BLaER1 treated with 17β-estradiol and CSF1 and Interleukin-3, amounts not matched to agents 10 nM and 100 nM (cell line): ENCODE measurements at regions not wholly inside any gene's neighbourhood (a gene's known extent, or its start where the extent isn't known, plus 50 kb on each side); places are given as distances from the start of the nearest gene placed in this dataset.

Experiments
- H3K27ac ChIP-seq, 11 experiments: shearing (Covaris generic); formaldehyde crosslinking; 2 replicates each; pipeline ENCODE4 v1.8.1; 2022
- H3K27me3 ChIP-seq, 11 experiments: shearing (Covaris generic); formaldehyde crosslinking; 2 replicates each; pipeline ENCODE4 v1.8.1; 2022
- H3K36me3 ChIP-seq, 11 experiments: shearing (Covaris generic); formaldehyde crosslinking; 2 replicates each; pipeline ENCODE4 v1.8.1; 2022
- H3K4me1 ChIP-seq, 10 experiments: shearing (Covaris generic); formaldehyde crosslinking; 2 replicates each; pipeline ENCODE4 v1.8.1; 2022
- H3K4me2 ChIP-seq, 11 experiments: shearing (Covaris generic); formaldehyde crosslinking; 2 replicates each; pipeline ENCODE4 v1.8.1; 2022
- H3K4me3 ChIP-seq, 10 experiments: shearing (Covaris generic); formaldehyde crosslinking; 2 replicates each; pipeline ENCODE4 v1.8.1; 2022
- H3K9ac ChIP-seq, 11 experiments: shearing (Covaris generic); formaldehyde crosslinking; 2 replicates each; pipeline ENCODE4 v1.8.1; 2022
- H3K9me3 ChIP-seq, 11 experiments: shearing (Covaris generic); formaldehyde crosslinking; replicated peaks in 1 of 11; 2 replicates each; pipeline ENCODE4 v1.8.1; 2022
- H4K20me1 ChIP-seq, 11 experiments: shearing (Covaris generic); formaldehyde crosslinking; 2 replicates each; pipeline ENCODE4 v1.8.1; 2022
- Cebpa-rat ChIP-seq, 11 experiments: shearing (Covaris generic); IDR thresholded peaks; 2 replicates each; pipeline ENCODE4 v1.8.1; 2022

DNA sequence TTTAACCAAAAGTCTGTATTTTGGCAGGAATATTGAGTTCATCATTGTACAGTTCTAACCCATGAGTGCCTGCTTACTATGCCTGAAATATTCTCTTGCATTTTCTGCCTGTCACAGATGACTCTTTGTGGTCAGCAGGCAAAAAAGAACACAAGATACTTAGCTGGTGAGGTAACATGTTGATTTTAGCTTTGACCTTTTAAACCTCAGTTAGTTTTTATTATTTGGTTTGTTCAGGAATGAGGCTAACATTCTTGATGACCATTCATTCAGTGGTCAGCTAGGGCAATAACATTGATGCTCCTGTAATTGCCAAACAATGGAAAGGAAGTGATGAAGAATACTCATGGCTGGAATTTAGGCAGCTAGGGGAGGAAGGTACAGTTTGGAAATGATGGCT, 491.2 kb downstream of the PIK3C3 start:
- Histone ChIP-seq H3K27me3 (no peaks in the 10 kb centered on the region), H3K9me3 (peaks cover 29 to 34% (median 32%) of the 10 kb centered on the region in 11 experiments), H3K4me1 (no peaks in the 10 kb centered on the region), H3K4me2 (no peak overlapping the region), H4K20me1 (no peaks in the 10 kb centered on the region), H3K36me3 (no peaks in the 10 kb centered on the region; a peak in 1 of 22 replicates), H3K27ac (no peak overlapping the region), H3K4me3 (no peak overlapping the region), H3K9ac (no peak overlapping the region)
- no peak for TF ChIP-seq Cebpa-rat (IDR thresholded peaks at IDR 0.05)

DNA sequence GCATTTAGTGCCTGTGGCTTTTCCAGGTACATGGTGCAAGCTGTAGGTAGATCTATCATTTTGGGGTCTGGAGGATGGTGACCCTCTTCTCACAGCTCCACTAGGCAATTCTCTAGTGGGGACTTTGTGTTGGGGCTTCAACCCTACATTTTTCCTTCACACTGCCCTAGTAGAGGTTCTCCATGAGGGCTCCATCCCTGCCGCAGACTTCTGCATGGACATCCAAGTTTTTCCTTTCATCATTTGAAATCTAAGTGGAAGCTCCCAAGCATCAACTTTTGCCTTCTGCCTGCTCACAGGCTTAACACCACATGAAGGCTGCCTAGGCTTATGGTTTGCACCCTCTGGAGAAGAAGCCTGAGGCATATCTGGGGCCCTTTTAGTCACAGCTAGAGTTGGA, 492.7 kb downstream of the PIK3C3 start:
- H3K27me3 ChIP-seq = no peaks in the 10 kb centered on the region
- no peaks in the 10 kb centered on the region; a peak in 1 of 22 replicates for H3K36me3 ChIP-seq
- H4K20me1 ChIP-seq = no peaks in the 10 kb centered on the region
- no peak overlapping the region for H3K9ac ChIP-seq
- 0 out of 20 replicates have a peak overlapping the region, but pooled peaks of 2 of the 10 experiments have one; percentile 5 to 6 for H3K4me3 ChIP-seq
- TF ChIP-seq Cebpa-rat (IDR thresholded peaks at IDR 0.05) = no peak
- no peaks in the 10 kb centered on the region for H3K4me1 ChIP-seq
- no peak overlapping the region for H3K4me2 ChIP-seq
- H3K27ac ChIP-seq = no peak overlapping the region
- peaks cover 29 to 34% (median 32%) of the 10 kb centered on the region in 11 experiments for H3K9me3 ChIP-seq

DNA sequence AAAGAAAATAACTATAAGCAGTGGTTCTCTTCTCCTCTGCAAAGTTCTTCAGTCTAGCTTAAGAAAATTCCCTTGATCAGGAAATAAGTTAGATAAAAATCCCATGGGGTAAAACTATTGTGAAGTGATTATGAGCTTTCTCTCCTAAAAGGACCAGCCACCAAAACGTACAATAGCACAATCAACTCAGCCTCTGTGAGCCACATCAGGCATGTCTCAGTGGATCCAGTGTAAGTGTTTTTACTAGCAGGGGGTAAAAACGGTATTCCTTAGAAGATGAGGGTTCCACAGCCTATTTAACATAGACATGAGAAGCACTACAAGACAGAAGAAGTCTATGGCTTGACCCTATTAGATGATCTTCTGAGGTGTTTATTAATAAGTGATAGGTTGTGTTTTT, 503.2 kb downstream of the PIK3C3 start:
- Histone ChIP-seq H3K36me3 (no peaks in the 10 kb centered on the region), H3K4me2 (no peak overlapping the region), H3K27ac (no peak overlapping the region), H3K9ac (no peak overlapping the region), H3K4me1 (no peaks in the 10 kb centered on the region), H3K27me3 (no peaks in the 10 kb centered on the region), H3K4me3 (no peak overlapping the region), H3K9me3 (no peaks in the 10 kb centered on the region), H4K20me1 (no peaks in the 10 kb centered on the region)
- TF ChIP-seq Cebpa-rat (IDR thresholded peaks at IDR 0.05) = no peak

DNA sequence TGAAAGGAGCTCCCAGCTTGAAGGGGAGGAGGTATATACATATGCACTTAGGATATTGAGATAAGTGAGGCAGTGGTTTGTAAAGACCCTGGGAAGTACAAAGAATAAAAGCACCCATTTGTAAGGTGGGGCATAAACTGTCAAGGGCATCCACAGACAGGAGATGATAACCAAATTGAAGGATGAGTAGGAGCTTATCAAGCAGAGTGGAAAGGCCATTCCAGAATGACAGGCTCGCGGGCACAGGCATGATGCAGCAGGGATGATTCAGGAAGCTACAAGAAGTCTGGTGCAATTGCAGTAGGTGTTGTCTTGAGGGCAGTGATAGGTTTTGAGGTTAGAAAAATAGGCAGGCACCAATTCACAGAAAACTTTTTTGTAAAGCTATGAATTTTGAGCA, 504.8 kb downstream of the PIK3C3 start:
- Histone ChIP-seq H4K20me1 (no peaks in the 10 kb centered on the region), H3K36me3 (no peaks in the 10 kb centered on the region), H3K4me1 (no peaks in the 10 kb centered on the region), H3K4me2 (no peak overlapping the region), H3K27ac (no peak overlapping the region), H3K9ac (no peak overlapping the region), H3K27me3 (no peaks in the 10 kb centered on the region), H3K9me3 (no peaks in the 10 kb centered on the region), H3K4me3 (no peak overlapping the region)
- TF ChIP-seq Cebpa-rat (IDR thresholded peaks at IDR 0.05) = no peak

DNA sequence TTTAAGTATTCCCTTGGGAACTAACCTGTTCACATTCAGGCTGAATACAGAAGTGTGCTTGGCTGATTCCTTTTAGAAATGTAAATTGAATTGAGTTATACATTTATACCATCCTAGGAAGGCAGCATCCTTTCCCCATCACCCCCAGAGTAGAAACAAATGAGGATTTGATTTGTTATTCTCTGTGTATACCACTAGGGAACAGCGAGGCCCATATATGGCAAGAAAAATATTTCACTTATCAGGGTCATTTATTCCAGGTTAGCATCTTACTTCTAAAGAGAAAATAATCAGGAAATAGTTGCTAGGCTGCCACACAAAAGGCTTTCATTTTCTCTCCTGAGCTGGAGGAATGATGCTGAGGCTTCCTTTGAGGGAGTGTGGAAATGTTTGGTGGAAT, 516.9 kb downstream of the PIK3C3 start:
- Histone ChIP-seq H3K27ac (no peak overlapping the region), H3K4me3 (no peak overlapping the region), H4K20me1 (no peaks in the 10 kb centered on the region), H3K9me3 (no peaks in the 10 kb centered on the region), H3K36me3 (no peaks in the 10 kb centered on the region), H3K4me2 (no peak overlapping the region), H3K9ac (no peak overlapping the region), H3K4me1 (no peaks in the 10 kb centered on the region), H3K27me3 (no peaks in the 10 kb centered on the region)
- no peak for TF ChIP-seq Cebpa-rat (IDR thresholded peaks at IDR 0.05)

DNA sequence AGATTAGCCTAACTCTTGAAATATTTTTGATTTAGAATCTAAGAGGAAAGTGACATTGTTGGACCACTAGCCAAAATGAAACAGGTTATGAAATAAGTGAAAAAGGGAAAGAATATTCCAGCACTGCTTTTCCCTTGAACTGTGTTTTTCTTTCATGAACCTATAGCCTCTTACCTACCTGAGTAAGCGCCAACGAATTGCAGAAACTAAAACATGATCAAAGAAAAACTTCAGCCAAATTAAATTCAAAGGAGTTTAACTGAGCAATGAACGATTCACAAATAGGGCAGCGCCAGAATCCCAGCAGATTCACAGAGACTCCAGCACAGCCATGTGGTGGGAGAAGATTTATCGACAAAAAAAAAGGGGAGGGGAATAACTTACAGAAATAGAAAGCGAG, 518.6 kb downstream of the PIK3C3 start:
- H3K27me3 ChIP-seq = no peaks in the 10 kb centered on the region
- H3K27ac ChIP-seq = no peak overlapping the region
- no peak overlapping the region for H3K4me3 ChIP-seq
- TF ChIP-seq Cebpa-rat (IDR thresholded peaks at IDR 0.05) = no peak
- no peak overlapping the region for H3K9ac ChIP-seq
- H4K20me1 ChIP-seq = no peaks in the 10 kb centered on the region
- H3K36me3 ChIP-seq = no peaks in the 10 kb centered on the region
- no peaks in the 10 kb centered on the region for H3K4me1 ChIP-seq
- no peaks in the 10 kb centered on the region for H3K9me3 ChIP-seq
- no peak overlapping the region for H3K4me2 ChIP-seq

DNA sequence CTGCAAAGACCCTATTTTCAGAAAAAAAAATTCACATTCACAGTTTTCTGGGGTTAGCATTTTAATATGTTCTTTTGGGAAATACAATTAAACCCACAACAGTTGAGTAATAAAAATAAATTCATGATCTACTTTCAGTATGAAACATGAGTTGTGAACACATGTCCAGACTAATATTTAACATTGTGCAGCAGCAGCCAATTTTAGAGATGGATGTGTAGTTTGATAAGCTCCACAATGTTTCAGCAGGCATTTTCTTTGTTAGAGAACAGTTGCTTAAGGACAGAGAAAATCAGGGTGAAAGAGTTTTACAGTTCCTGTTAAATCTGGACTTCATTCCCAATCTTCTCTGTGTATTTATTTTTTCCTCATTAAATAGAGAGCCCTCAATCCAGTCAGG, 519.5 kb downstream of the PIK3C3 start:
- TF ChIP-seq Cebpa-rat (IDR thresholded peaks at IDR 0.05) = no peak
- Histone ChIP-seq H3K36me3 (no peaks in the 10 kb centered on the region), H3K4me2 (no peak overlapping the region), H4K20me1 (no peaks in the 10 kb centered on the region), H3K9me3 (no peaks in the 10 kb centered on the region), H3K27ac (no peak overlapping the region), H3K9ac (no peak overlapping the region), H3K4me1 (no peaks in the 10 kb centered on the region), H3K4me3 (no peak overlapping the region), H3K27me3 (no peaks in the 10 kb centered on the region)

DNA sequence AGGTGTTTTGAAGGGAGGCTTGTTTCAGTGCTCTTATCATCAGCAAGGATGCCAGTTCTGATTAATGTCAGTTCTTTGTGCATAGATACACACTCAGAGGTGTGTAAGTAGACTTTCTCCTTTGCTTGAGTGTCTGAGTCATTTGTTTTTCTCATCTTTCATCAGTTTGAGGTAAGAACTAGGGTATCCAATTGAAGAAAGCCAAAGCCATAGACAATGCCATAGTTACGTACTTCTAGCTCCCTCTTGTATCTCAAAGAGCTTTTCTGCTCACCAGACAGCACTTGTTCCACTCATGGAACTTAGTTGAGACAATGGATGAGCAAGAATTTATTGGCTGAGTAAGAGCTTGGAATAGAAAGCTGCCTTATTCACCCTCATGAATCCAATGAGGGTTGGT, 520.1 kb downstream of the PIK3C3 start:
- no peak overlapping the region for H3K4me3 ChIP-seq
- no peaks in the 10 kb centered on the region for H3K27me3 ChIP-seq
- no peak overlapping the region for H3K27ac ChIP-seq
- no peak overlapping the region for H3K9ac ChIP-seq
- H3K4me1 ChIP-seq = no peaks in the 10 kb centered on the region
- no peak for TF ChIP-seq Cebpa-rat (IDR thresholded peaks at IDR 0.05)
- H4K20me1 ChIP-seq = no peaks in the 10 kb centered on the region
- H3K9me3 ChIP-seq = no peaks in the 10 kb centered on the region
- H3K4me2 ChIP-seq = no peak overlapping the region
- no peaks in the 10 kb centered on the region for H3K36me3 ChIP-seq

DNA sequence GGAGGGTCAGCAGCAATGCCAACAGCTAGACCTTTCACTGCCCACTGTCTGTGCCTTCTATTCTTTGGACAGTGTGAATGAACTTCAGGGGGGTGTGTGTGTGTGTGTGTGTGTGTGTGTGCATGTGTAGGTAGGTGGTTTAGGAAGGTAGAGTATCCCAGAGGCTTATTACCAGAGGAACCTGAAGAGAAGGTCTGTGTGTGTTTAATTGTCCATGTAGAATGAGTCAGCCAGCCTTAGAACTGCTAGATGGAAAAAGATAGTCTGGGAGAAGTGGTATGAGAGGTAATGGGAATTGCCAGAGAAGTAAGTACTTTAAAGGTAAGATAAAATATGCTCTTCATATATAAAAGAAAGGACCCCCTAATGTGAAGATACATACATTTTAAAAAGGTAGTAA, 522.2 kb downstream of the PIK3C3 start:
- Histone ChIP-seq H3K4me1 (no peaks in the 10 kb centered on the region), H3K27ac (no peak overlapping the region), H3K9me3 (no peaks in the 10 kb centered on the region), H3K36me3 (no peaks in the 10 kb centered on the region), H3K9ac (no peak overlapping the region), H4K20me1 (no peaks in the 10 kb centered on the region), H3K27me3 (no peaks in the 10 kb centered on the region), H3K4me2 (no peak overlapping the region), H3K4me3 (no peak overlapping the region)
- no peak for TF ChIP-seq Cebpa-rat (IDR thresholded peaks at IDR 0.05)

DNA sequence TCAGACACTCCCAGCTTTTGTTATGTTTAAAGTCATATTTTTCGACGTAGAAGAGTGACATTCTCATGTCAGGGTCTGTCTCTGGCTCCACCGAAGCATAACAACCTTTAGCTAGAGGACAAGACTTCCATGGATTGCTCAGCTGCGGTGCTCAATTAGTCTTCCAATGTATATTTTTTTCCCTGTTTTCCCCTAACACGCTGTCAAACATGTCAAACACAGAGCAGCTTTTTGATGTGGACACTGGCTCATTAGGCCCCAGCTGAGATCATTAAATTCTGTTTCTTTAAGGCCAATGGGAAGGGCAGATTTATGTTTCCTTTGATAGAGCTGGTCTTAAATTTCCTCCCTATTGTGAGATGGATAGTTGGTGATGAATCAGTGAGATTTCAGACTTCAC, 525.4 kb downstream of the PIK3C3 start:
- Histone ChIP-seq H3K4me2 (no peak overlapping the region), H3K27me3 (no peaks in the 10 kb centered on the region), H3K9ac (no peak overlapping the region), H3K4me3 (no peak overlapping the region), H3K36me3 (no peaks in the 10 kb centered on the region), H3K9me3 (peaks cover under 1 to 11% (median 4%) of the 10 kb centered on the region in 11 experiments; a peak in 17 of 22 replicates), H4K20me1 (no peaks in the 10 kb centered on the region), H3K27ac (no peak overlapping the region), H3K4me1 (no peaks in the 10 kb centered on the region)
- TF ChIP-seq Cebpa-rat (IDR thresholded peaks at IDR 0.05) = no peak

DNA sequence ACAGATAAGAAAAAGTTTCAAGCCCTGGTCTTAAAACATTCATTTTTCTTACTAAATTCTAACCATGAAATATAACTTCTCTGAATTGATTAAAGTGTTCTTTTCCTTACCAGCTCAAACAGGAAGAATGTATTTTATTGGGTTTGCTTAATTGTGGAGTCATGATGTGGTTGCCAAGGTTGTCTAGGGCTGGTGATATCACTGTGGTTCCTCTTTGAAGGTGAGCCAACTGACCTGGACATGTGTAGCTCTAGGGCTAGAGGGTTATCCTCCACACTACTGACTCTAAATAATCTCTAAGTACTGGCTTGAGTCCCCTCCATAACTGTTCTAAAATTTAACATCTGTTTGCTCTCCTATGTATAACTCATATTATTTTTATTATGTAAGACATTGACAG, 529.6 kb downstream of the PIK3C3 start:
- no peak for TF ChIP-seq Cebpa-rat (IDR thresholded peaks at IDR 0.05)
- H4K20me1 ChIP-seq = no peaks in the 10 kb centered on the region
- H3K27me3 ChIP-seq = no peaks in the 10 kb centered on the region
- no peak overlapping the region for H3K27ac ChIP-seq
- no peaks in the 10 kb centered on the region for H3K4me1 ChIP-seq
- H3K36me3 ChIP-seq = no peaks in the 10 kb centered on the region
- H3K9me3 ChIP-seq = peaks cover 5 to 18% (median 11%) of the 10 kb centered on the region in 11 experiments; a peak in 17 of 22 replicates
- H3K9ac ChIP-seq = no peak overlapping the region
- no peak overlapping the region for H3K4me3 ChIP-seq
- H3K4me2 ChIP-seq = no peak overlapping the region
